ENCODE measurements at regions not wholly inside any gene's neighbourhood (a gene's known extent, or its start where the extent isn't known, plus 50 kb on each side); places are given as distances from the start of the nearest gene placed in this dataset.
"Not testable (repeated sequence)": the region's sequence is repeated elsewhere in the genome, so short reads cannot be mapped to it uniquely, and the experiment has no call there.

- no peak overlapping the region for H3K4me3 ChIP-seq (ENCODE audit: control extremely low read depth in 1 of 5, extremely low read depth in 1 of 5, insufficient read depth in 1 of 5, low read depth in 2 of 5, low read length in 4 of 5)
- H4K20me1 ChIP-seq (ENCODE audit: control insufficient read depth, insufficient read depth, low read length, poor library complexity, severe bottlenecking) = no peaks in the 10 kb centered on the region
- H3K27ac ChIP-seq (ENCODE audit: low read length in 2 of 2) = no peak overlapping the region
- ChIA-PET POLR2A (no interaction called here), CTCF (no interaction called here)
- 100% methylated on average over 1 of the region's 15 CpGs for WGBS (ENCODE audit: insufficient coverage)
- ATAC-seq (ENCODE audit: low read depth) = no peak
- Mint-ChIP-seq H3K4me1 (peaks cover 2% of the 10 kb centered on the region), H3K4me3 (no peak overlapping the region), H3K27ac (no peak overlapping the region), H3K27me3 (peaks cover 3% of the 10 kb centered on the region), H3K9me3 (ENCODE audit: insufficient read depth) (no peaks in the 10 kb centered on the region)
- no peaks in the 10 kb centered on the region for H3K79me2 ChIP-seq (ENCODE audit: control insufficient read depth, insufficient read depth, low read length)
- no peaks in the 10 kb centered on the region for H3K9me3 ChIP-seq (ENCODE audit: control extremely low read depth in 1 of 3, control insufficient read depth in 2 of 3, insufficient read depth in 1 of 3, low read length in 2 of 3)
- peak; percentile 73 for TF ChIP-seq CTCF (IDR thresholded peaks at IDR 0.05)
- no peak for TF ChIP-seq EZH2 (IDR thresholded peaks at IDR 0.05; ENCODE audit: borderline replicate concordance, insufficient read depth, low read depth, low read length, poor library complexity, severe bottlenecking)
- DNase-seq = peak; percentile 57
- intact Hi-C loops (cut with micrococcal nuclease) = no loop called here
- H2AFZ ChIP-seq (ENCODE audit: insufficient read depth, low read depth, low read length, poor library complexity, severe bottlenecking) = no peak overlapping the region
- H3K4me2 ChIP-seq (replicated peaks; ENCODE audit: low read depth, low read length, poor library complexity, severe bottlenecking) = no peak overlapping the region
- no peak overlapping the region for H3K9ac ChIP-seq (ENCODE audit: low read length)
- peaks cover 0 to 3% of the 10 kb centered on the region in 2 donors for H3K4me1 ChIP-seq (ENCODE audit: control insufficient read depth in 2 of 2, insufficient read depth in 2 of 2, low read length in 2 of 2)
- no peaks in the 10 kb centered on the region for H3K36me3 ChIP-seq (replicated peaks in 1 of 2; ENCODE audit: control extremely low read depth in 1 of 2, control insufficient read depth in 1 of 2, extremely low read depth in 1 of 2, insufficient read depth in 2 of 2, low read length in 1 of 2)
- H3K27me3 ChIP-seq (replicated peaks in 1 of 4; ENCODE audit: control extremely low read depth in 1 of 4, control insufficient read depth in 3 of 4, insufficient read depth in 4 of 4, low read length in 3 of 4) = no peaks in the 10 kb centered on the region
Observed at GRCh38 chrX:52574416-52575275, 57.8 kb upstream of the XAGE1B start.

- H3K79me2 ChIP-seq (ENCODE audit: control insufficient read depth, insufficient read depth, low read length) = not testable (repeated sequence)
Observed at GRCh38 chrX:52568146-52568545, 51.3 kb upstream of the XAGE1B start.

More at GRCh38 chrX:52568146-52568545, 51.3 kb upstream of the XAGE1B start:
- intact Hi-C loops (cut with micrococcal nuclease); CTCF ChIA-PET; H3K9me3 ChIP-seq (ENCODE audit: control extremely low read depth in 1 of 3, control insufficient read depth in 2 of 3, insufficient read depth in 1 of 3, low read length in 2 of 3); H3K27ac ChIP-seq (ENCODE audit: low read length in 2 of 2); H3K27me3 Mint-ChIP-seq; H3K36me3 ChIP-seq (replicated peaks in 1 of 2; ENCODE audit: control extremely low read depth in 1 of 2, control insufficient read depth in 1 of 2, extremely low read depth in 1 of 2, insufficient read depth in 2 of 2, low read length in 1 of 2); H4K20me1 ChIP-seq (ENCODE audit: control insufficient read depth, insufficient read depth, low read length, poor library complexity, severe bottlenecking); ATAC-seq (ENCODE audit: low read depth); H3K4me1 ChIP-seq (ENCODE audit: control insufficient read depth in 2 of 2, insufficient read depth in 2 of 2, low read length in 2 of 2); H3K27me3 ChIP-seq (replicated peaks in 1 of 4; ENCODE audit: control extremely low read depth in 1 of 4, control insufficient read depth in 3 of 4, insufficient read depth in 4 of 4, low read length in 3 of 4); H3K9ac ChIP-seq (ENCODE audit: low read length); POLR2A ChIA-PET; H3K4me1 Mint-ChIP-seq; H2AFZ ChIP-seq (ENCODE audit: insufficient read depth, low read depth, low read length, poor library complexity, severe bottlenecking); DNase-seq; H3K9me3 Mint-ChIP-seq (ENCODE audit: insufficient read depth); H3K27ac Mint-ChIP-seq; H3K4me3 ChIP-seq (ENCODE audit: control extremely low read depth in 1 of 5, extremely low read depth in 1 of 5, insufficient read depth in 1 of 5, low read depth in 2 of 5, low read length in 4 of 5); H3K4me3 Mint-ChIP-seq; H3K4me2 ChIP-seq (replicated peaks; ENCODE audit: low read depth, low read length, poor library complexity, severe bottlenecking): not testable (repeated sequence)
- 70% methylated on average over 2 of the region's 12 CpGs for WGBS (ENCODE audit: insufficient coverage)
